ENCODE measurements at regions not wholly inside any gene's neighbourhood (a gene's known extent, or its start where the extent isn't known, plus 50 kb on each side); places are given as distances from the start of the nearest gene placed in this dataset.

- TF ChIP-seq, protein P1, sequence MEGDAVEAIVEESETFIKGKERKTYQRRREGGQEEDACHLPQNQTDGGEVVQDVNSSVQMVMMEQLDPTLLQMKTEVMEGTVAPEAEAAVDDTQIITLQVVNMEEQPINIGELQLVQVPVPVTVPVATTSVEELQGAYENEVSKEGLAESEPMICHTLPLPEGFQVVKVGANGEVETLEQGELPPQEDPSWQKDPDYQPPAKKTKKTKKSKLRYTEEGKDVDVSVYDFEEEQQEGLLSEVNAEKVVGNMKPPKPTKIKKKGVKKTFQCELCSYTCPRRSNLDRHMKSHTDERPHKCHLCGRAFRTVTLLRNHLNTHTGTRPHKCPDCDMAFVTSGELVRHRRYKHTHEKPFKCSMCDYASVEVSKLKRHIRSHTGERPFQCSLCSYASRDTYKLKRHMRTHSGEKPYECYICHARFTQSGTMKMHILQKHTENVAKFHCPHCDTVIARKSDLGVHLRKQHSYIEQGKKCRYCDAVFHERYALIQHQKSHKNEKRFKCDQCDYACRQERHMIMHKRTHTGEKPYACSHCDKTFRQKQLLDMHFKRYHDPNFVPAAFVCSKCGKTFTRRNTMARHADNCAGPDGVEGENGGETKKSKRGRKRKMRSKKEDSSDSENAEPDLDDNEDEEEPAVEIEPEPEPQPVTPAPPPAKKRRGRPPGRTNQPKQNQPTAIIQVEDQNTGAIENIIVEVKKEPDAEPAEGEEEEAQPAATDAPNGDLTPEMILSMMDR (conservative IDR thresholded peaks at IDR 0.05; ENCODE audit: low read depth, low read length), result no peak
- TF ChIP-seq RCOR1 (IDR thresholded peaks at IDR 0.05; ENCODE audit: insufficient replicate concordance, low read length) (no peak), RAD21 (IDR thresholded peaks at IDR 0.05; ENCODE audit: low read length) (no peak), SMC3 (IDR thresholded peaks at IDR 0.05; ENCODE audit: low read depth, low read length) (no peak)
Measured at GRCh38 chr20:11861479-11861878, 56.2 kb upstream of the BTBD3 start.
